HG03064 (cell line): ENCODE measurements at regions not wholly inside any gene's neighbourhood (a gene's known extent, or its start where the extent isn't known, plus 50 kb on each side); places are given as distances from the start of the nearest gene placed in this dataset.

Source experiments
- ATAC-seq: cut with Tn5 transposase; IDR thresholded peaks from one replicate; pipeline ENCODE4 v1.9.1; 2021; ENCODE audit warnings: low read depth; ENCODE audit not compliant: unreplicated experiment

DNA sequence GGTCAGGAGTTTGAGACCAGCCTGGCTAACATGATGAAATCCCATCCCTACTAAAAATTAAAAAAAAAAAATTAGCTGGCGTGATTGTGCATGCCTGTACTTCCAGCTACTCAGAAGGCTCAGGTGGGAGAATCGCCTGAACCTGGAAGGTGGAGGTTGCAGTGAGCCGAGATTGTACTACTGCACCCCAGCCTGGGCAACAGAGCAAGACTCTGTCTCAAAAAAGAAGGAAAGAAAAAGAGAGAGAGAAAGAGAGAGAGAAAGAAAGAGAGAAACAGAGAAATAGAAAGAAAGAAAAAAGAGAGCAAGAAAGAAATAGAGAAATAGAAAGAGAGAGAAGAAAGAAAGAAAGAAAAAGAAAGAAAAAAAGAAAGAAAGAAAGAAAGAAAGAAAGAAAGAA is 292.8 kb upstream of the KLF6 start:
- no peak for ATAC-seq

DNA sequence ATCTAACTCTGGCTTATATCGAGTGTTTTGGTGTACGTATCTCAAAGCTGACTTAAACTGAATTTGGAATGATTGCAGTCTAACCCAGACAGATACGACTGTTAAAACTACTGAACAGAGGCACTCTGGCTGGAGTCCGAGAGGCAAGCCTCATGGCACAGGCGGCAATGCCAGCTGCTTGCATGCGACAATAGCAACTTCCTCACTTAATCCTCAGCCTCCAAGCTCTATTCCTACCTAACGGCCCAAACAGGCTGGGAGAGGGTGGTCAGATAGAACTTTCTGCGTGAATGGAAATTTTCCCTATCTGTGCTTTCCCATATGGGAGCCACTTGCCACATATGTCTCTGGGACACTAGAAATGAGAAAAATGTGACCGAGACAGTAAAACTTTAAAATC is 292.0 kb upstream of the KLF6 start:
- ATAC-seq: no peak

DNA sequence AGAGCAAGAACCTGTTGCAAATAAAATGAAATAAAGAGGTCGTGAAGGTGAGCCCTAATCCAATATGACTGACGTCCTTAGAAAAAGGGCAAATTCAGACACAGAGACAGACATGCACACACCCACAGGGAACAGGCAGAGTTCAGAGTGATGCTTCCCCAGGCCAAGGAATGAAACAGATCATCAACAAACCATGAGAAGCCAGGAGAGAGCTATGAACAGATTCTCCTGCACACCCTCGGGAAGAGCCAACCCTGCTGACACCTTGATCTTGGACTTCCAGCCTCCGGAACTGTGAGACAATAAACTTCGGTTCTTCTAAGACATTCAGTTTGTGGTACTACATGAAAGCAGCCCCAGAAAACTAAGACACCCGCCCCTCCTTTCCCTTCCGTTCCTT is 290.4 kb upstream of the KLF6 start:
- ATAC-seq: no peak

DNA sequence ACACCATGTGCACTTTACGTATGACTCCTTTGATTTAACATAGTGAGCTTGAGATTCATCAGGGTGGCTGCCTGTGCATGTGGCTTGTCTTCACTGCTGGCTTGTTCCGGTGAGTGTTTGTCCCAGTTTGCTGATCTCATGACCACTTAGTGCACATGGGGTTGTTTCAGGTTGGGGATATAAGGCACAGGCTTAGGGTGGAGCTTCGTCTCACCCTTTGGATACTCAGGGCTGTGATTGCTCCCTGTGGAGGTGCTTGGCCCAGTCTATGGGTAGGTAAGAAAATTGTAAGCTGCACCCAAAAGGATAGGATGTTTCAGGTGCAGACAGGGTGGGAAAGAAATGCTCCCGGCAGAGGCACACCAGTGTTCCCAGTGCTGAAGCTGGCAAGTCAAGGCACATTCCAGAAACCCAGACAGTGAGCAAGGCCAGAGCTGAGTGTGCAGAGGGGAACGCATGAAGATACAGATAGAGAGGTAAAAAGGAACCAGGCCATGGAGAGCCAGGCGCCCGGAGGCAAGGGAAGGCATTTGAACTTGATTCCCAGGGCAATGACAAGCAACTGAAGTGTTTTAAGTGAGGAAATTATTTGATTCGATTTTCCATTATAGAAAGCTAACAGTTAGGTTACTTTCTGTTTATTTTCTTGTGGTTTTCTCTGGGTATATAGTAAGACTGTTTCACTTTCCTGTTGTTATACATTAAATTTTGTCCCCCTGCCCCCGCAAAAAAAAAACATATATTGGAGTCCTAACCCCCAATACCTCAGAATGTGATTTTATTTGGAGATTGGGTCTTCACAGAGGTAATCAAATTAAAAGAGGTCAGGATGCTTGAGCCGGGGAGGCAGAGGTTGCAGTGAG is 289.8 kb upstream of the KLF6 start:
- ATAC-seq: no peak

DNA sequence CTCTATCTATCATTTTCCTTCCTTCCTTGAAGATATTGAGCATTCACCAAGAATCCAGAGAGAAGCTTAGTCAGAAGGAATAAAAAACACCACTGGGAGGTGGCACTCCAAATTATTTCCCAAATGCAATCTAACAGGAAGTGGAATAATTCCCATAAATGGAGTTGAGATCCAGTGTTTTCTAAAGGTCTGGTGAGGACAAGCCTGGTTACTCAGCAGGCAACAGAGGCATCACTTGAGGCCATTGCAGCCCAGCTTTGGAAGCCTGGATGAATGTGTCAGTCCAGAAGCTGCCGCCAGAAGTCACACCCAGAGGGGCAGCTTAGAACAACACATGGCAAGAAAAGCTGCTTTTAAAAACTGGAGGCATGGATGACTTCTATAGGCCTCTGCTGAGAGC is 288.9 kb upstream of the KLF6 start:
- no peak for ATAC-seq

DNA sequence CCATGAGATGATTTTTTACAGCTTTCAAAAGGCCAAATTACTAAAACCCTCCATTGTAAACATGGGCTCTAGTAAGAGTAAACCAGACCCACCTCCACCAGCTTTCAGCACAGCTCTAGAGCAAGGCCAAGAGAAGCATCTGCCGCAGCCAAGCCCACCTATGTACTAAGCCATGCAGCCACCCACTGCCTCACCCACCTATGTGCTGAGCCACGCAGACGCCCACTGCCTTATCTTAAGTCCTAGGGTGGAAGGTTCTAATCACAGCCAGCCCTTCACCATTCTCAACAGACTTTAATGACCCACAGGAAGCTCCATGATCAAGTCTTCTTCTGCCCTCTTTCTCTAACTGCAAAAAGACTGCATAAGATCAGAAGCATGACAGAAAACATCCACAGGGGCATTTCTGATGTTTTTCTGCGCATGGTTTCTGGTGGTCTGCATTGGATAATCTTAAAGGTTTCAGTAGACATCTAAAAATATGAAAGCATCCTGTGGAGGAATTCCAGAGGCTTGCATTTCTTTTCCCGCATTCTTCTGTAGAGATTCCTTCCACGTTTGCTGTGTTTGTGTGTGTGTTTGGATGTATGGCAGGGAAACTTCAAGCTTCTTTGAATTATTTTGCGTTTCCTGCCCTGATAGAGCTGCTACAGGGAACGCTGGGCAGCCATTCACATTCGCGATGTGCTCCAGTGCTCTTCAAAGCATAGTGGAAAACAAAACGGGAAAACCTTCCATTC is 286.1 kb upstream of the KLF6 start:
- no peak for ATAC-seq

DNA sequence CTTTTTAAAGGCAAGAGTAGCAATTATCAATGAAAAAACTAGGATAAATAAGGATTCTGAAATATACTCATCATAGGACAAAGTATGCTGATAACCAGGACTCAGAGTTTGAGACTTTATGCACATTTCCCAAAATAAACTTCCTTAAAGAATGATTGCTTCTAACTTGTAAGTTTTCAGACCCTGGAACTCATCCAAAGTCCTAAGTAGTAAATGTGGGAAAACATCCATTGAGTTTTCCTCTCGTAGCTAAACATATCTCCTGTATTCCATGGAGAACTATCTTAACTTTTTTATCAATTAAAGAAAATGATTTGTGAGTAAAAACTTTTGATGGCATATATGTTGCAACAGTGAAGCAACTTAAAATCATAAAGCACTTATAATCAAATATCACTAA is 285.2 kb upstream of the KLF6 start:
- no peak for ATAC-seq

DNA sequence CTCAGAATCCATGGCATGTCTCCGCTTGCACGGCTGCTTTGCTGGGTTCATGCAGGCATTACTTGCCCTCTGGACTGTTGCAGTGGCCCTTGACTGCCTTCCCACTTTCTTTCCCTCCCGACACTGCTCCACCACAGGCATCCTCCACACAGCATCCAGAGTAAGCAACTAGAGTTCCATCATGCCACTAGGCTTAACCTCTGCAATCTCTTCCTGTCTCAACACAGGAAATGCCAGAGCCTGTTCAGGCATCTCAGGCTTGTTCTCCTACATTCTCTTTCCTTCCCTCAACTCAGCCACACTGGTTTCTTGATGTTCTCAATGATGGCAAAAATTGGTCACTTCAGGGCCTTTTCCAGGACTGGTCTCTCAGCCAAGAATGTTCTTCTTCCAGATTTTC is 284.5 kb upstream of the KLF6 start:
- ATAC-seq: no peak

DNA sequence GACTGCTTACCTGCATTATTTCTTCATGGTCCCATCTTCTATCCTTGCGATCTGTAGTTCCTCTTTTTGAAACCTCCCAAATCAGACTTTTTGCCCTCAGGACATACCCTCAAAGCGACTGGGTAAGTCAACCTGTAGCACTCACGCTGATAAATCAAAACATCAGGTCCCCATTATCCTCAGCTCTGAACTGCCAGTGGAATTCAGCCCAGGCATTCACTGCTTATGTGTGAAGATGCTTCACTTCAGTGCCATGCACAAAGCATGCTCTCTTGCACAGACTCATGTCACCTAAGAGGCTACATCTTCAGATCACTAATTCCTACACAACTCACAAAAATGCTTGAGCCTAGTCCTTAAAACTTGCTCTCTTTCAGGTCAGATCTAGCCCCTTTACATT is 283.6 kb upstream of the KLF6 start:
- ATAC-seq: no peak

DNA sequence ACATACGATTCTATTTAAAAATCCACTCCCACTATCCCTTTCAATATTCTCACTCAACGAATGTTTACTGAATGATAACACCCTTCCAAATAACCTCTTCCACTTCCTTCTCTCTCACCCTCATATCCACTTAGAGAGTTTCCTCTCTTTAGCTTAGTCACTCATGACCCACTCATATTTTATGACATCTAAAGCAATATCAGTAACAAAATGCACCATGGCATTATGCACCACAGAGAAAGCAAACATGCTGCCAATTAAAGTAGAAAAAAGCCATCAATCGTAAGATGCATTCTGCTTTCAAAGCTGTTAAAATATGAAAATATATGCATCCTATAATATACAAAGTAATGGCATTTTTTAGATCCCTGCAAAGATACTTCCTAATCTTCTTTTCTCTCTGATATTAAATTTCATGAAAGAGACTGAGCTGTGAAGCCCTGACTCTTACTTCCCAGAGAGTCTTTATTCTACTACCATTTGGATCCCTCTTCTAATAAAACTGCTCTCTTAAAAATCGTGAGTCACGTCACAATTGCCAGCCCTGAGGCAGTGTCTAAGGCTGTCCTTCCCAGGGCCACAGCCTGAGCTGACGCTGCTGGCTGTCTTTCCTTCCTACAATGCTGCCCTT is 283.0 kb upstream of the KLF6 start:
- ATAC-seq: no peak

DNA sequence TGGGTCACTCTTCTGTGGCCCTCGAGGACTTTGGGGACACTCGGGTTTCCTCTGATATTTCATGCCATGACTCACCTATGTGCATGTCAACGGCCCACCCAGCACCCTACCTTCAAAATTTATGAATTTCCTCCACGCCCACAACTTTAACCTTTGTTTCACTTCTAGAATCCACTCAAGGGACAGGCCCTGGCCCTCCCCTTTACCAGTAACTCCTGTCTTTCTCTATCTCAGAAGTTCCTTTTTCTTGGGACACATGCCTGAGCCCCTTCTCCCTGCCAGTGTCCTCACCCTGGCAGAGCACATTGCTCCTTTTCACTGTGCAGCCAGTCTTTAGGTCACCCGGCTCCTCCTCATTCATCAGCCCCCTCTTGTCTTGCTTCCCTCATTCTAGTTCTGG is 282.5 kb upstream of the KLF6 start:
- ATAC-seq: no peak

DNA sequence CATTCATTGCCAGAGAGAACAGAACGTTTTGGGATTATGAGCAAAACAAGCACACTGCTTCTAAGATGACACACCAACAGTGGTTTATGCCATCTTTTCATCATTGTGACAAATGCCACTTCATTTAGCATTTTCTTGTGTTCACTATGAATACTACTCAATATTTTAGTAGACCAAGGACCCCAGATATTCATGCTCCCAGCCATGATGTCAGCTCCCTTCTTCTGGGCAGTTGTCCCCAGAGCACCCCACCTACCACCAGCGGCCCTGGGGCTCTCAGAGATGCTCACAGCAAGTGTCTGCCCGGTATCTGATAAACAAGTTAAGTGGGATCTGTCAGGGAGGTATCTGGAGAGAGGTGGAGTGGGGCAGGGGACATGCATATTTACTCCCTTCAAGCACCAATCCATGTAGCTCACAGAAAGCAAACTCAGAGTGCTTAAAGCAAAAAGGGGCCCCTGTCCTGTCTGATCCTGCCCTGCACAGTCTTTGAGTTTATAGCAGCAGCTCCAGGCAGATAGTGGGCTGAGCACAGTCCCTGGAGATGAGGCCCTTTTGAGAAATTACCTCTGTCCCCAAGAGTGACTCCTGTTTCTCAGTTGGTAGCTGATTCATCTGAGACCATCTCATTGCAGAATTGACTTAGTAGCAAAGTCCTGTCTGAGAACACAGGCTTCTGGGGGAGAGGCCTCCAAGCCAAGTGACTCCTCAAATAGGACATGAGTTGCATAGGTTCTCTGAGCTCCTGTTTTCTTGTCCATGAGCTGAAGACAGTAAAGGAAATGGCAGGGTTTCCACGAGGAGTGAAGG is 281.8 kb upstream of the KLF6 start:
- ATAC-seq: no peak

DNA sequence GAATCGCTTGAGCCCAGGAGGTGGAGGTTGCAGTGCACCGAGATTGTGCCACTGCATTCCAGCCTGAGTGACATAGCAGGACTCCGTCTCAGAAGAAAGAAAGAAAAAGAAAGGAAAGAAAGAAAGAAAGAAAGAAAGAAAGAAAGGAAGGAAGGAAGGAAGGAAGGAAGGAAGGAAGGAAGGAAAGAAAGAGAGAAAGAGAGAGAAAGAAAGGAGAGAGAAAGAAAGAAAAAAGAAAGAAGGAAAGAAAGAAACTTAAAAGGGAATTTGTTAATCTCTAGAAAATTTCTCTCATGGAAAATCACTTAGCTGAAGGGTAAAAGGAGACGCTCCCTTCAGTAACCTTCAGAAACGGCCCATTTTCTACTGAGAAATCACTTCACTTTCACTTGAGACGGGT is 279.5 kb upstream of the KLF6 start:
- ATAC-seq: no peak

DNA sequence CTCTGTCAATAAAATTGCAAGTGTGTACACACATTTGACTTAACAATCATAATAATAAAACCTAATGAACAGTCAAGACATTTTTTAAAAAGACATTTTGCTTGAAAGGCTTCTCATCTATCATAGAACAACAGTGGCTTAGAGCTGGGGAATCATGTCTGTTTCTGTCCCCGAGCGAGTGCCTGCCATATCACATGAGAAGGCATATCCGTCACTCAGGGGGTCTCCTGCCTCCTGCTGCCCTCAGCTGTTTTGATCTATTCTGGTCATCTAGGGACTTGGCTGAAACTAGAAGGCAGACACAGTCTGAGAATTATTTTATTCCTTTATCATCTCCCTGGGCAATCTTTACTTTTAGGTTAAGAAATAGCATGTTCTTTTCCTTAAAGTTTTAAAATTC is 278.7 kb upstream of the KLF6 start:
- ATAC-seq: no peak

DNA sequence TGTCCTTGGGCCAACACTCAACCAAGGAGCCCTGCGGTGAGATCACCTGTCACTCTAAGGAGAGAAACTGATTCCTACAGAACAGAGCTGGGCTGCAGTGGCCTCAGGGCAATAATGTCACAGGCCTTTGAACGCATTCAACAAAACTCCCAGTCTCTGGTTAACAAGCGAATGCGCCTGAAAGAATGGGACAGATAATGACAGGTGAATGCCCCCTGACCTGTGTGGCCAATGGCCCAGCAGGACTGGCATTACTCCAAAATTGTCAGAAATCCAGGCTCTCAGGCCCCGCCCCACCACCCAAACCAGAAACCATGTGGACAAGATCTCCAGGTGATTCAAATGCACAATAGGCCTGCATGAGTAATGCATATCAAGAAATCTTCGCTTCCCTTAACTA is 277.7 kb upstream of the KLF6 start:
- no peak for ATAC-seq

DNA sequence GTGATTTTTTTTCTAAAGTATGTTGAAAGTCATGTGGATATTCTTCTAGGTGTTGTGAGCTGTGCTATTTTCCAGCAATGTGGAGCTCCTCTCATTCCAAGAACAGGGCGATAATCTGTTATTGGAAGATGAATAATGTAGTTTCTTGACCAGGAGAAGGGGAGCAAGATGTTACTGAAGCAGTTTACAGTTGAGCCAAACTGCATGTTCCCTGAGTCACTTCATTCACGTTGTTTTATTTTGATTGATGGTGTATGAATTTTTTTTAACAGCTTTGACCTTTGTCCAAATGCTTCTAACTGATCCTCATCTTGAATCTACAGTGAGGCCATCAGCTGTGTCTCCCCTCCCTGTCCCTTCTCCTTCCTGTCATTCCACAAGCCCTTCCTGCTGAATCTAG is 277.1 kb upstream of the KLF6 start:
- no peak for ATAC-seq

DNA sequence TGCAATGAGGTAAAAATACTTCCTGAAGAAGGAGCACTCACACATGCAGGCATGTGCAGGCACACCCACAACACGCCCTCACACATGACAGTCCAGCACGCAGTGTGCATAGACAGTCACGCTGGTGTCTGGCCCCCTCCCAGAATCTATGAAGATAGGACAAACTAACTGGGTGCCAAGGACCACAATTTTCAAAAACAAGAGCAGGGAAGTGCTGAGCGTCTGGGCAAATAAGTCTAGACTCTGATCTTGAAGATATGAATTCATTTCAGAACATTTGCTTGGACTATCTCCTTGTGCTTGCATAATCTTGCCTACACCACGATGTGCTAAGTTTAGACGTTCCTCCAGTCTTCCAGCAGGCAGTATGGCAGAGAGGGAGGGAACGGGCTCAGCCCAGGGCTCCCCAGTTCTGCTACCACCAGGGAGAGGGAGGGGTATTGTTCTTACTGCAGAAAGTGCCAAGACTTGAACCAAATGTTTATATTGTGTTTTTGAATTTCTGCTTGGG is 276.5 kb upstream of the KLF6 start:
- no peak for ATAC-seq

DNA sequence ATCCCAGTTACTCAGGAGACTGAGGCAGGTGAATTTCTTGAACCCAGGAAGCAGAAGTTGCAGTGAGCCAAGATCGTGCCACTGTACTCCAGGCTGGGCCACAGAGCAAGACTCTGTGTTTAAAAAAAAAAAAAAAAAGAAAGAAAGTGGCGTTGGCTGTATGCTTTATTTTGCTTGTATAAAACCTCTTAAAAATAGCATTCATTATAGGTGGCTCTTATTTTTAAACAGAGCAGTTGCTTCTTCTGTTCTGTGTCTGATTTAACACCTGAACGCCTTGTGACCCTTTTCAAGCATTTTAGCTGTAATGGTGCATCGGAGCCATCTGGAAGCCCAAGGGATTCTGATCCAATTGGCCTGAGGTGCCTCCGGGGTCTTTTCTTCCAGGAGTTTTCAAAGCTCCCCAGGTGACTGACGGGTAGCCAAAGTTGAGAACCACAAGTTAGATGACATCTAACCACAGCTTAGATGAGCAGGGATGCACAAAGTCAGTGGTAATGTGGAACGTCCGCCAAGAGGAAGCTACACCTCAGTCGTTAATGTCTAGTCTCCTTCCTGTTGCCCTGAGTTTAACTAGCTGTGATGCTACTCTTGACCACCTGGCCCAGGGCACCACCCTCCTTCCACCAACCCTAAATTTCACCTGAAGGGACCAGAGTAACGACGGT is 274.6 kb upstream of the KLF6 start:
- no peak for ATAC-seq

DNA sequence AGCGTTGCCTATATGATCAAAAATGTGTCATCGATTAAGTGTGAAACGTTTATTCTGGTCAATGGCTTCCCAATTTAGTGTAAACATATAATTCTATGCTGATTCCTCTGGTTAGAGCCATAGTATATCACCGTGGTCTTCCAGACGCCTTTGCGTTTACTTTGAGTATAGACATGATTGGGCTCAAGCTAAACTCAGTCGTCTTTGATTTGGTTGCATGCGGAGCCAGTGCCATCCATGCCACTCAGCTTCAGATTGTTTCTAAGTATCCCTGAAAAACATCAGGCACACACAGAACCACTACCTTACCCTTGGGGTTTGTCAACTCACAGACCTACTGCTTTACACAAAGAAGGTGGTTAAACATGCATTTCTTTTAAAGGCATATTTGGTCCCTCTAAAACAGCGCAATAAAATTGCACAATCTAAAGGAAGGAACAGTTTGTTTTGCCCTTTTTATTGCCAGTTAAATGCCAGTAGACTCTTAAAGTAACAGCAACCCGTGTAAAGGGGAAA is 273.6 kb upstream of the KLF6 start:
- ATAC-seq: no peak
